Gastrocnemius medialis (tissue), 4 donors: ENCODE measurements at regions not wholly inside any gene's neighbourhood (a gene's known extent, or its start where the extent isn't known, plus 50 kb on each side); places are given as distances from the start of the nearest gene placed in this dataset.

ENCODE experiments used
- CTCF ChIP-seq, 5 experiments: fragments of 450-650 bp in 3 of 5; fragments of 200-600 bp in 2 of 5; sonication (generic) in 2 of 5; IDR thresholded peaks in 4 of 5; conservative IDR thresholded peaks in 1 of 5; 1 replicate in 4 of 5; 2 replicates in 1 of 5; pipeline ENCODE4 v1.5.1; 2016 to 2019; ENCODE audit warnings: antibody characterized with exemption in 5 of 5, mild to moderate bottlenecking in 3 of 5, moderate library complexity in 3 of 5
- POLR2A ChIP-seq, 2 donors: fragments of 450-650 bp; IDR thresholded peaks; one replicate each; pipeline ENCODE4 v1.6.1; 2017; ENCODE audit warnings: antibody characterized with exemption in 2 of 2, mild to moderate bottlenecking in 2 of 2, moderate library complexity in 2 of 2

GRCh38 chr1:60886793-60887331, 195.5 kb upstream of the NFIA start:
- TF ChIP-seq CTCF (IDR thresholded peaks at IDR 0.05 in 4 of 5, conservative IDR thresholded peaks at IDR 0.05 in 1 of 5) (no peak), POLR2A (IDR thresholded peaks at IDR 0.05) (no peak)
